Hepatocyte (in vitro differentiated cells): ENCODE measurements at regions not wholly inside any gene's neighbourhood (a gene's known extent, or its start where the extent isn't known, plus 50 kb on each side); places are given as distances from the start of the nearest gene placed in this dataset.

Source experiments
- EZH2 ChIP-seq: fragments of 200-600 bp; sonication (generic); IDR thresholded peaks from 2 replicates; pipeline ENCODE4 v1.6.1; 2016; ENCODE audit warnings: antibody characterized with exemption, mild to moderate bottlenecking, borderline replicate concordance
- EZH2phosphoT487 ChIP-seq: fragments of 200-600 bp; sonication (generic); IDR thresholded peaks from one replicate; pipeline ENCODE4 v1.6.1; 2018; ENCODE audit warnings: antibody characterized with exemption, mild to moderate bottlenecking, low read depth, moderate library complexity; ENCODE audit not compliant: unreplicated experiment, severe bottlenecking
- TF ChIP-seq, protein P1 (sequence below): fragments of 200-600 bp; sonication (generic); IDR thresholded peaks from 2 replicates; pipeline ENCODE4 v1.5.1; 2016; ENCODE audit warnings: antibody characterized with exemption, mild to moderate bottlenecking; ENCODE audit not compliant: poor library complexity

DNA sequence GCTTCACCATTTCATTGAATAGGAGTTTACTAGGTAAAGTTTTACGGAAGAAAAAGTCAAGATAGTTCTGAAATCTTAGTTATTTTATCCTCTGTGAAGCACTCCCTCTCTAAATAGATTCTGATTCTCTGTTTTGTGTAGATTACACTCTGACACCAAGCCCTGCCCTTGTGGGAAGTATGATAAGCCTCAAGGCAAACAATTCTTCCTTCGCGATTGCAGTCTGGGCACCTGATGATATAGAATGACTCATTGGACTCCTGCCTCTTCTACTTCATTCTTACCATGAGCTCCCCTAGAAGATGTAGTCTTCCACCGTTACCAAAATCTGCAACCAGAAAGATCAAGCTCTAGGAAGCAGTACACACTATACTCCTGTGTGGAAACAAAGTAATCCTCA lies 626.9 kb upstream of the PTGER4 start:
- TF ChIP-seq, protein P1, sequence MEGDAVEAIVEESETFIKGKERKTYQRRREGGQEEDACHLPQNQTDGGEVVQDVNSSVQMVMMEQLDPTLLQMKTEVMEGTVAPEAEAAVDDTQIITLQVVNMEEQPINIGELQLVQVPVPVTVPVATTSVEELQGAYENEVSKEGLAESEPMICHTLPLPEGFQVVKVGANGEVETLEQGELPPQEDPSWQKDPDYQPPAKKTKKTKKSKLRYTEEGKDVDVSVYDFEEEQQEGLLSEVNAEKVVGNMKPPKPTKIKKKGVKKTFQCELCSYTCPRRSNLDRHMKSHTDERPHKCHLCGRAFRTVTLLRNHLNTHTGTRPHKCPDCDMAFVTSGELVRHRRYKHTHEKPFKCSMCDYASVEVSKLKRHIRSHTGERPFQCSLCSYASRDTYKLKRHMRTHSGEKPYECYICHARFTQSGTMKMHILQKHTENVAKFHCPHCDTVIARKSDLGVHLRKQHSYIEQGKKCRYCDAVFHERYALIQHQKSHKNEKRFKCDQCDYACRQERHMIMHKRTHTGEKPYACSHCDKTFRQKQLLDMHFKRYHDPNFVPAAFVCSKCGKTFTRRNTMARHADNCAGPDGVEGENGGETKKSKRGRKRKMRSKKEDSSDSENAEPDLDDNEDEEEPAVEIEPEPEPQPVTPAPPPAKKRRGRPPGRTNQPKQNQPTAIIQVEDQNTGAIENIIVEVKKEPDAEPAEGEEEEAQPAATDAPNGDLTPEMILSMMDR, result no peak
- TF ChIP-seq EZH2phosphoT487 (no peak), EZH2 (no peak)
